Spleen (tissue), 11 donors: ENCODE measurements at regions not wholly inside any gene's neighbourhood (a gene's known extent, or its start where the extent isn't known, plus 50 kb on each side); places are given as distances from the start of the nearest gene placed in this dataset.

Source experiments
- DNase-seq: peaks from one replicate; pipeline ENCODE4 v3.0.0-alpha.2; 2020
- H3K27ac ChIP-seq, 8 donors: fragments of 200-600 bp; sonication (generic) in 7 of 8; 1 replicate in 4 of 8; 2 replicates in 4 of 8; pipeline versions ENCODE4 v1.5.0 to v1.8.0; 2016 to 2021; ENCODE audit warnings: inconsistent platforms in 4 of 8, mild to moderate bottlenecking in 4 of 8, moderate library complexity in 1 of 8
- H3K27me3 ChIP-seq, 7 donors: fragments of 200-600 bp; sonication (generic) in 6 of 7; replicated peaks in 1 of 7; 1 replicate in 4 of 7; 2 replicates in 3 of 7; pipeline versions ENCODE4 v1.5.0 to v1.8.0; 2016 to 2021; ENCODE audit warnings: inconsistent platforms in 3 of 7, mild to moderate bottlenecking in 1 of 7
- H3K36me3 ChIP-seq, 6 donors: fragments of 200-600 bp; sonication (generic) in 5 of 6; 1 replicate in 4 of 6; 2 replicates in 2 of 6; pipeline versions ENCODE4 v1.5.0 to v1.8.0; 2016 to 2021; ENCODE audit warnings: inconsistent platforms in 2 of 6
- H3K4me1 ChIP-seq, 6 donors: fragments of 200-600 bp; sonication (generic) in 5 of 6; 1 replicate in 3 of 6; 2 replicates in 3 of 6; pipeline versions ENCODE4 v1.5.0 to v1.8.0; 2016 to 2021; ENCODE audit warnings: inconsistent platforms in 3 of 6
- H3K4me3 ChIP-seq, 8 donors: fragments of 200-600 bp; sonication (generic) in 7 of 8; 1 replicate in 4 of 8; 2 replicates in 4 of 8; pipeline versions ENCODE4 v1.5.0 to v1.8.0; 2016 to 2021; ENCODE audit warnings: inconsistent platforms in 4 of 8, mild to moderate bottlenecking in 4 of 8, moderate library complexity in 2 of 8
- H3K9me3 ChIP-seq, 8 donors: fragments of 200-600 bp; sonication (generic) in 7 of 8; 1 replicate in 4 of 8; 2 replicates in 4 of 8; pipeline versions ENCODE4 v1.5.0 to v1.8.0; 2016 to 2021; ENCODE audit warnings: inconsistent platforms in 4 of 8
- POLR2A ChIP-seq, 3 donors: fragments of 450-650 bp; IDR thresholded peaks; one replicate each; pipeline ENCODE4 v1.5.1; 2017; ENCODE audit warnings: antibody characterized with exemption in 3 of 3, mild to moderate bottlenecking in 1 of 3
- POLR2AphosphoS5 ChIP-seq, 3 donors: sonication (generic); formaldehyde crosslinking; IDR thresholded peaks; one replicate each; pipeline ENCODE4 v1.5.1; 2017; ENCODE audit warnings: antibody characterized with exemption in 3 of 3
- WGBS, 5 donors: extraction: QIAGEN DNeasy Blood & Tissue Kit in 3 of 5; methylation state at CpG; one replicate each; pipeline versions ENCODE4 v1.1.5 to v1.1.7; 2013 to 2018; 5-methylcytosine and 5-hydroxymethylcytosine counted together
- intact Hi-C: fragments of 100-400 bp; cut with DNase I; formaldehyde crosslinking; loops from one replicate; pipeline ENCODE4 v1.15.0; 2023; ENCODE audit warnings: low total_unique reads
- TF ChIP-seq, protein P1 (sequence below), 11 experiments: fragments of 200-600 bp in 7 of 11; fragments of 450-650 bp in 4 of 11; sonication (generic) in 4 of 11; IDR thresholded peaks in 8 of 11; conservative IDR thresholded peaks in 3 of 11; 1 replicate in 7 of 11; 2 replicates in 4 of 11; pipeline versions ENCODE4 v1.4.0 to v1.8.0; 2016 to 2021; ENCODE audit warnings: antibody characterized with exemption in 11 of 11, inconsistent platforms in 4 of 11, mild to moderate bottlenecking in 1 of 11
- donor health status: healthy with polysubstance abuse.
- donor health status: DM: no; HTN: no; CAD: no; lungs with moderate emphysema.
- donor health status: DM: no; HTN: no; CAD: no.
- donor health status: Bipolar disorder and iron deficiency.
- donor health status: healthy.
- donor health status: DM: no; HTN: no; CAD: no.
- donor health status: DM: yes; HTN: yes; CAD: no.

DNA sequence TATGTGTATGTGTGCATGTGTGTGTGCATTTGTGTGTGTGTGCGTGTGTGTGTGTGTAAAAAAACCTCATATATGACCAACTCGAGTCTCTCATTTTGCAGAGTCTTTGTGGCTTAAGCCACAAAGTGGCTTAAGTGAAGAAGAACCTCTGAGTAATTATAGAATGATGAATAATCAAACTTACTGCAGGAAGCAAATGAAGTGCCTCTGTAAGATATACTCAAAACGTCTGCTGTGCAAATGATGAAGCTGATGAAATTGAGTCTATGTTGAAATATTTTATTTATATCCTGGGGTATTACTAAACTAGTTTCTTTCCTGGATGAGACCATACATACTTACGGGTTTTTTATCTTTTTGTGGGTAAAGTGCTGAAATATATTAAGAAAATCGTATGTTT is 1198.7 kb downstream of the PCDH7 start:
- H3K4me1 ChIP-seq, result no peaks in the 10 kb centered on the region
- intact Hi-C loops, result no loop called here
- no peaks in the 10 kb centered on the region for H3K36me3 ChIP-seq
- no peaks in the 10 kb centered on the region for H3K27me3 ChIP-seq
- peaks cover 0 to 35% (median 21%) of the 10 kb centered on the region in 8 donors for H3K9me3 ChIP-seq
- no peak overlapping the region for H3K27ac ChIP-seq
- WGBS, 5 donors, result 40 to 64% (median 48%) methylated on average over 5 of the region's 5 CpGs
- DNase-seq, result no peak
- TF ChIP-seq POLR2A (IDR thresholded peaks at IDR 0.05) (no peak), POLR2AphosphoS5 (IDR thresholded peaks at IDR 0.05) (no peak)
- TF ChIP-seq, protein P1, sequence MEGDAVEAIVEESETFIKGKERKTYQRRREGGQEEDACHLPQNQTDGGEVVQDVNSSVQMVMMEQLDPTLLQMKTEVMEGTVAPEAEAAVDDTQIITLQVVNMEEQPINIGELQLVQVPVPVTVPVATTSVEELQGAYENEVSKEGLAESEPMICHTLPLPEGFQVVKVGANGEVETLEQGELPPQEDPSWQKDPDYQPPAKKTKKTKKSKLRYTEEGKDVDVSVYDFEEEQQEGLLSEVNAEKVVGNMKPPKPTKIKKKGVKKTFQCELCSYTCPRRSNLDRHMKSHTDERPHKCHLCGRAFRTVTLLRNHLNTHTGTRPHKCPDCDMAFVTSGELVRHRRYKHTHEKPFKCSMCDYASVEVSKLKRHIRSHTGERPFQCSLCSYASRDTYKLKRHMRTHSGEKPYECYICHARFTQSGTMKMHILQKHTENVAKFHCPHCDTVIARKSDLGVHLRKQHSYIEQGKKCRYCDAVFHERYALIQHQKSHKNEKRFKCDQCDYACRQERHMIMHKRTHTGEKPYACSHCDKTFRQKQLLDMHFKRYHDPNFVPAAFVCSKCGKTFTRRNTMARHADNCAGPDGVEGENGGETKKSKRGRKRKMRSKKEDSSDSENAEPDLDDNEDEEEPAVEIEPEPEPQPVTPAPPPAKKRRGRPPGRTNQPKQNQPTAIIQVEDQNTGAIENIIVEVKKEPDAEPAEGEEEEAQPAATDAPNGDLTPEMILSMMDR (IDR thresholded peaks at IDR 0.05 in 8 of 11, conservative IDR thresholded peaks at IDR 0.05 in 3 of 11), result no peak
- H3K4me3 ChIP-seq, result no peak overlapping the region

DNA sequence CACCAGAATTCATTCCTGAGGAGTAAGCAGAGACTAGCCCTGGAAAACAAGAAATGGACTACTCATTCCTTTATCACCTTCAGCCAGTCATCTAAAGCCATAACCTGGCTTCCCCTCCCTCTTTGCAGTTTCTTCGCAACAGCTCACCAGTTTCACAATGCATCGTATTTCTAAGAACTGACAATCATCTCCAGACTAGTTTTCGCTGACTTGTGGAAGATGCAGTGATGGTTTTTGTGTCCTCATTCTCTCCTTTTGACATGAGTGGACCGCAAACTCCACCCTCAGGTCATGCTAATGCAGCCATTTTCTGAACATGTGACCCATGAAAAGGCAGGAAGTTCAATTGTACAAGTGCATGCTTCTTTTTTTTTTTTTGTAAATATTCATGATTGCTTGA is 1203.5 kb downstream of the PCDH7 start:
- no peaks in the 10 kb centered on the region for H3K36me3 ChIP-seq
- intact Hi-C loops, result no loop called here
- TF ChIP-seq POLR2A (IDR thresholded peaks at IDR 0.05), result no peak
- TF ChIP-seq POLR2AphosphoS5 (IDR thresholded peaks at IDR 0.05), result no peak
- TF ChIP-seq, protein P1 (IDR thresholded peaks at IDR 0.05 in 8 of 11, conservative IDR thresholded peaks at IDR 0.05 in 3 of 11), result no peak
- no peak for DNase-seq
- WGBS, 5 donors, result 85 to 97% (median 87%) methylated on average over 4 of the region's 4 CpGs
- H3K9me3 ChIP-seq, result peaks cover 0 to 20% (median 17%) of the 10 kb centered on the region in 8 donors
- H3K4me1 ChIP-seq, result no peaks in the 10 kb centered on the region
- no peaks in the 10 kb centered on the region for H3K27me3 ChIP-seq
- H3K27ac ChIP-seq, result no peak overlapping the region
- no peak overlapping the region for H3K4me3 ChIP-seq

DNA sequence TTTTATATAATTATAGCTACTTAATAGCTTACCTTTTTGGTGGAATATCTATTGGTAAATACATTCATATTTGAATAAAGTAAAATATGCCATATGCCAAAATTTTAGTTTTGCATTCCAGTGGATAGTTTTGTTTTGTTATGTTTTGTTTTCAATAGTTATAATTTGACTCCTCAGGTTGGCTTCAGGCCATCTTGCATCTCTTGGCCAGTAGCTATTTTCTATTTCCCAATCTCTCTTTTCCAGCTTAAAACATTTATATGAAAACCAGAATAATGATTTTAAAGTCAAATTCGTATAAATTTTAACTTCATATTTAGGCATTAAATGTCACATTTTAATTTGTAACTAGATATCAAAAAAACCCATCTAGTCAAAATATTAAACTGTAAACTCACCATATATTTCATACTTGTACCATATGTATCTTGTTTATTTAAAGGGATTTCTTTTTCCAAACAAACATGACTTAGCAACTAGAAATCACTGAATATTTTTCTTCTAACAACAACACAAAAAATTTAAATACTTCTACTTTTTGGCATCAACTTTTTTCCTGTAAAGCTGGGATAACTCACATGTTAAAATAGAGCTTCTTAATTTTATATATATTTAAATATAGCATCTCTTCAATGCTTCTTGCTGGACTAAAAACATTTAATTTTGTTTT is 1209.6 kb downstream of the PCDH7 start:
- TF ChIP-seq, protein P1 (IDR thresholded peaks at IDR 0.05 in 8 of 11, conservative IDR thresholded peaks at IDR 0.05 in 3 of 11), result no peak
- TF ChIP-seq POLR2A (IDR thresholded peaks at IDR 0.05) (no peak), POLR2AphosphoS5 (IDR thresholded peaks at IDR 0.05) (no peak)
- Histone ChIP-seq H3K9me3 (peaks cover 0 to 20% (median 15%) of the 10 kb centered on the region in 8 donors), H3K36me3 (no peaks in the 10 kb centered on the region), H3K4me1 (no peaks in the 10 kb centered on the region), H3K4me3 (no peak overlapping the region), H3K27me3 (no peaks in the 10 kb centered on the region), H3K27ac (no peak overlapping the region)
- no peak for DNase-seq
- intact Hi-C loops, result no loop called here
- 55 to 85% (median 65%) methylated on average over 1 of the region's 1 CpG for WGBS, 5 donors

DNA sequence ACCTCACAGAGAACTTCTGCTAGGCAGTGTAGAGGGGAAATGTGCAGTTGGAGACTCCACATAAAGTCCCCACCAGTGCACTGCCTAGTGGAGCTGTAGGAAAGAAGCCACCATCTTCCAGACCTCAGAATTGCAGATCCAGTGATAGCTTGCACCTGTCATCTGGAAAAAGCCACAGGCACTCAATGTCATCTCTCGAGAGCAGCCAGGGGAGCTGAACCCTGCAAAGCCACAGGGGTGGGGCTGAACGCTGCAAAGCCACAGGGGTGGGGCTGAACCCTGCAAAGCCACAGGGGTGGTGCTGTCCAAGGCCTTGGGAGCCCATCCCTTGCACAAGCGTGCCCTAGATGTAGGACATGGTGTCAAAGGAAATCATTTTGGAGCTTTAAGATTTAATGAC is 1226.3 kb downstream of the PCDH7 start:
- DNase-seq, result no peak
- TF ChIP-seq POLR2A (IDR thresholded peaks at IDR 0.05) (no peak), POLR2AphosphoS5 (IDR thresholded peaks at IDR 0.05) (no peak)
- TF ChIP-seq, protein P1 (IDR thresholded peaks at IDR 0.05 in 8 of 11, conservative IDR thresholded peaks at IDR 0.05 in 3 of 11), result no peak
- intact Hi-C loops, result no loop called here
- Histone ChIP-seq H3K4me1 (no peaks in the 10 kb centered on the region), H3K4me3 (no peak overlapping the region), H3K27ac (no peak overlapping the region), H3K9me3 (peaks cover 0 to 7% (median 0%) of the 10 kb centered on the region in 8 donors), H3K27me3 (no peaks in the 10 kb centered on the region), H3K36me3 (no peaks in the 10 kb centered on the region)
- WGBS, 5 donors, result 22 to 61% (median 31%) methylated on average over 1 to 3 of the region's 3 CpGs
